Urinary bladder (tissue), 3 donors: ENCODE measurements at regions not wholly inside any gene's neighbourhood (a gene's known extent, or its start where the extent isn't known, plus 50 kb on each side); places are given as distances from the start of the nearest gene placed in this dataset.

Source experiments
- DNase-seq: peaks from one replicate; pipeline ENCODE4 v3.0.0-alpha.2; 2015; ENCODE audit errors: extremely low spot score
- H3K27ac ChIP-seq: one replicate; pipeline ENCODE4 v1.5.1; 2013; ENCODE audit warnings: low read depth, mild to moderate bottlenecking, moderate library complexity
- H3K36me3 ChIP-seq: one replicate; pipeline ENCODE4 v1.6.1; 2013; ENCODE audit warnings: mild to moderate bottlenecking, moderate library complexity; ENCODE audit not compliant: insufficient read depth
- H3K4me1 ChIP-seq: one replicate; pipeline ENCODE4 v1.6.1; 2013; ENCODE audit warnings: mild to moderate bottlenecking, moderate library complexity; ENCODE audit not compliant: insufficient read depth
- H3K4me3 ChIP-seq: one replicate; pipeline ENCODE4 v1.5.1; 2013; ENCODE audit warnings: low read depth, low read length
- WGBS: extraction: QIAGEN DNeasy Blood & Tissue Kit; methylation state at CpG from one replicate; pipeline ENCODE4 v1.1.7; 2013; 5-methylcytosine and 5-hydroxymethylcytosine counted together
- donor health status: healthy with polysubstance abuse.
- donor health status: healthy.

GRCh38 chr13:79830945-79831344, 350.0 kb downstream of the NDFIP2 start:
- no peaks in the 10 kb centered on the region for H3K4me1 ChIP-seq
- H3K36me3 ChIP-seq, result no peaks in the 10 kb centered on the region
- no peak overlapping the region for H3K27ac ChIP-seq
- 63% methylated on average over 3 of the region's 3 CpGs for WGBS
- DNase-seq, result no peak
- H3K4me3 ChIP-seq, result no peak overlapping the region

GRCh38 chr13:79830426-79830825, 349.5 kb downstream of the NDFIP2 start:
- no peak overlapping the region for H3K4me3 ChIP-seq
- H3K4me1 ChIP-seq, result no peaks in the 10 kb centered on the region
- H3K27ac ChIP-seq, result no peak overlapping the region
- H3K36me3 ChIP-seq, result no peaks in the 10 kb centered on the region
- 82% methylated on average over 2 of the region's 2 CpGs for WGBS
- no peak for DNase-seq

- DNase-seq, result no peak
- Histone ChIP-seq H3K4me1 (no peaks in the 10 kb centered on the region), H3K36me3 (no peaks in the 10 kb centered on the region), H3K27ac (no peak overlapping the region), H3K4me3 (no peak overlapping the region)
- WGBS, result 69% methylated on average over 2 of the region's 2 CpGs
Observed at GRCh38 chr13:79829880-79830279, 348.9 kb downstream of the NDFIP2 start.

GRCh38 chr13:79825959-79826358, 345.0 kb downstream of the NDFIP2 start:
- no peaks in the 10 kb centered on the region for H3K4me1 ChIP-seq
- no peaks in the 10 kb centered on the region for H3K36me3 ChIP-seq
- DNase-seq, result no peak
- H3K27ac ChIP-seq, result no peak overlapping the region
- no peak overlapping the region for H3K4me3 ChIP-seq

- no peaks in the 10 kb centered on the region for H3K4me1 ChIP-seq
- no peak for DNase-seq
- H3K36me3 ChIP-seq, result no peaks in the 10 kb centered on the region
- WGBS, result 92% methylated on average over 1 of the region's 1 CpG
- H3K4me3 ChIP-seq, result no peak overlapping the region
- H3K27ac ChIP-seq, result no peak overlapping the region
Observed at GRCh38 chr13:79815041-79815440, 334.1 kb downstream of the NDFIP2 start.

GRCh38 chr13:79812070-79812850, 331.3 kb downstream of the NDFIP2 start:
- DNase-seq, result no peak
- Histone ChIP-seq H3K27ac (no peak overlapping the region), H3K4me3 (no peak overlapping the region), H3K36me3 (no peaks in the 10 kb centered on the region), H3K4me1 (no peaks in the 10 kb centered on the region)
- WGBS, result 88% methylated on average over 2 of the region's 2 CpGs

- 38% methylated on average over 2 of the region's 2 CpGs for WGBS
- DNase-seq, result no peak
- Histone ChIP-seq H3K4me1 (no peaks in the 10 kb centered on the region), H3K4me3 (no peak overlapping the region), H3K27ac (no peak overlapping the region), H3K36me3 (no peaks in the 10 kb centered on the region)
Observed at GRCh38 chr13:79811170-79811569, 330.2 kb downstream of the NDFIP2 start.

- no peak for DNase-seq
- WGBS, result 14% methylated on average over 4 of the region's 4 CpGs
- no peak overlapping the region for H3K4me3 ChIP-seq
- H3K4me1 ChIP-seq, result no peaks in the 10 kb centered on the region
- H3K27ac ChIP-seq, result no peak overlapping the region
- no peaks in the 10 kb centered on the region for H3K36me3 ChIP-seq
Observed at GRCh38 chr13:79810669-79811068, 329.7 kb downstream of the NDFIP2 start.

- H3K36me3 ChIP-seq, result no peaks in the 10 kb centered on the region
- DNase-seq, result no peak
- H3K27ac ChIP-seq, result no peak overlapping the region
- no peak overlapping the region for H3K4me3 ChIP-seq
- H3K4me1 ChIP-seq, result no peaks in the 10 kb centered on the region
- 92% methylated on average over 5 of the region's 5 CpGs for WGBS
Observed at GRCh38 chr13:79810018-79810417, 329.1 kb downstream of the NDFIP2 start.

GRCh38 chr13:79808475-79808874, 327.5 kb downstream of the NDFIP2 start:
- WGBS, result 90% methylated on average over 3 of the region's 3 CpGs
- DNase-seq, result no peak
- H3K36me3 ChIP-seq, result no peaks in the 10 kb centered on the region
- H3K4me1 ChIP-seq, result no peaks in the 10 kb centered on the region
- H3K27ac ChIP-seq, result no peak overlapping the region
- no peak overlapping the region for H3K4me3 ChIP-seq

GRCh38 chr13:79807554-79807953, 326.6 kb downstream of the NDFIP2 start:
- no peak overlapping the region for H3K27ac ChIP-seq
- H3K4me3 ChIP-seq, result no peak overlapping the region
- DNase-seq, result no peak
- WGBS, result 77% methylated on average over 5 of the region's 5 CpGs
- H3K36me3 ChIP-seq, result no peaks in the 10 kb centered on the region
- no peaks in the 10 kb centered on the region for H3K4me1 ChIP-seq

GRCh38 chr13:79806821-79807220, 325.9 kb downstream of the NDFIP2 start:
- Histone ChIP-seq H3K4me1 (no peaks in the 10 kb centered on the region), H3K36me3 (no peaks in the 10 kb centered on the region), H3K4me3 (no peak overlapping the region), H3K27ac (no peak overlapping the region)
- 94% methylated on average over 2 of the region's 2 CpGs for WGBS
- DNase-seq, result no peak

- 86% methylated on average over 1 of the region's 1 CpG for WGBS
- Histone ChIP-seq H3K4me3 (no peak overlapping the region), H3K27ac (no peak overlapping the region), H3K4me1 (no peaks in the 10 kb centered on the region), H3K36me3 (no peaks in the 10 kb centered on the region)
- DNase-seq, result no peak
Observed at GRCh38 chr13:79805317-79805716, 324.4 kb downstream of the NDFIP2 start.

GRCh38 chr13:79803989-79804388, 323.0 kb downstream of the NDFIP2 start:
- Histone ChIP-seq H3K36me3 (no peaks in the 10 kb centered on the region), H3K4me3 (no peak overlapping the region), H3K4me1 (no peaks in the 10 kb centered on the region), H3K27ac (no peak overlapping the region)
- no peak for DNase-seq
- 81% methylated on average over 4 of the region's 4 CpGs for WGBS

GRCh38 chr13:79803296-79803695, 322.3 kb downstream of the NDFIP2 start:
- Histone ChIP-seq H3K4me1 (no peaks in the 10 kb centered on the region), H3K36me3 (no peaks in the 10 kb centered on the region), H3K4me3 (no peak overlapping the region), H3K27ac (no peak overlapping the region)
- WGBS, result 93% methylated on average over 2 of the region's 2 CpGs
- no peak for DNase-seq
